ENCODE measurements at regions not wholly inside any gene's neighbourhood (a gene's known extent, or its start where the extent isn't known, plus 50 kb on each side); places are given as distances from the start of the nearest gene placed in this dataset.

DNA sequence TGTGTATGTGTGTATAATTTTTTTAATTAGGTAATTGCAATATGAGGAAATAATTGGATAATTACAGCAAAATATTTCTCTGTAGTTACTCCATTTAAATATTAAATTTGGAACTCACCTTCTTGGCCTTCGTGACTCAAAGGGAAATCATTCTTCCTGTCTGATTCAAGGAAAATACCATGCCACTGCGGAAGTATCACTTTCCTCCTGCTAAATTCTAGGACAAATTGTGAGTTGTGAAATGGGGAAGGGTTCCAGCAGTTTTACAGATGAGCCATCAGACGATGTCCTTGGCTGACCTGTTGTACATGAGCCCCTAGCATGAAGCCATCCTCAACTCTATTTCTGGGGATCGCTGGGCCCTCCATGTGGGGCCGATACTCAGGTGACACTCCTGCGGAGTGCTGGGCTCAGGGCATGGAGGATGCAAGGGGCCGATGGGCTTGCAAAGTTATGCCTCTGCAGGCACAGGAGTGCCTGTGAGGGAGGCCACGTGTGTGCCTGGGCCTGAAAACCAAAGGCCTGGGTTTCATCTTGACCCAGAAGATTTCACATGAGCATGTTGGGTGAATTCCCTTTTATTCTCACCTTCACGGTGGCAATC, 179.6 kb upstream of the TCERG1L start:
- no peak for DNase-seq

DNA sequence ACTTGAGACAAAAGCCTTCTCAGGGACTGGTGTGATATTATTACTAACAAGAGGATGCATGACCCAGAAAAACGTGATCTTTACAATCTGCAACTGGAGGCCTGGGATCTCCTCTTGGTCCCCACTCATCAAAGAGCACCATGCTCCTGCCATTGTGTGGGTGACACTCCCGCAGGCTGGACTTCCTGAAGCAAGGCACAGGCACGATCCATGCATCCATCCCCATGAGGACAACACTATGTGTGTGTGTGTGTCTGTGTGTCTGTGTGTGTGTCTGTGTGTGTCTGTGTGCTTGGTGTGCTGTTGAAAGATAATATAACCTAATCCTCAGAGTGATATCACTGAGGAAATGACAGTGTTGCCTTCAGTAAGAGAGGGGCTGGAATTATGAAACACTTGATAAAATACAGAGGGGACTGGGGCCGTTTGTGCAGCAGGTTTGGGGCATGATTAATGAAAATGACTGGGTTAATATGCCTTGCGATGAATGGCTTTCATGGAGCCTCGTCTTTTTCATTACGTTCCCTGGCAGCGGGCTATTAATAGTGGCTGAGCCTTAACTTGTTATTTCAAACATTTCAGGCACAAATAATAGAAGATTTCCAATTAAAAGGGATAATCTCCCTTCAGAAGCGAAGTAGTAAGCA, 180.8 kb upstream of the TCERG1L start:
- no peak for DNase-seq

DNA sequence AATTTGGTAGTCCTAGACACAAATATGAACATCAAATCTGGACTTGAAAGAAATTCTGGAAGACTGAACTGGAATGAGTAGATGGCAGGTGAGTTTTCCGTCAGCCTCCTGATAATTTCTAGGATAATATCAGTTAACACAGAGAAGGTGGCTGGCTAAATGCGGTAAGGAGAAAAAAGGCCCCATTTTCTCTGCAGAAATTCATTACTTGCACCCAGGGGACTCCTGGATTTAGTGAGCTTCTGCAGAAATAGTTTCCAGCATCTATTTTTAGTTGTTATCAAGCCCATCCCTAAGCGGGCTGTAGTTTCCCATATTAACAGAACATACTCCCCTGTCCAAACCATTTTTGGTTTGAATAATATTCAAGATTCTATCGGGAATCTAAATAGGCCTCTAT, 181.9 kb upstream of the TCERG1L start:
- DNase-seq, result no peak

DNA sequence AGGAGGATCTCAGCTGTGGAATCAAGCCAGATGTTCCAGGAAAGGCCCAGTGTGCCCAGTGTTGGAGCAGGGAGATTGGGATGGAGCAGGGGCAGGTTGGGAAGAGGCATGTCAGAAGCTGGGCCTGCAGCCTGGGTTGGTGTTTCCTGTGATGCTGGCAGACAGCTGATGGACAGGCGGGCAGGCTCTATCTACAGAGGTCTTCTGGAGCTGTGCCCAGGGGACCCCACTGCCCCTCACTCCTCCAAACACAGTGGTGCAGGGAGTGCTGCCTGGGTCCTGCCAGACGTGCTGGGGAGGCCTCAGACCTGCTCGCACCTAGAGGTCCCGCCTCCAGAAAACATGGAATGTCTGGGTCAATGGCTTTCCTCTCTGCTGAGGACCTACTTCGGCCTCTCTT, 182.9 kb upstream of the TCERG1L start:
- DNase-seq, result no peak

DNA sequence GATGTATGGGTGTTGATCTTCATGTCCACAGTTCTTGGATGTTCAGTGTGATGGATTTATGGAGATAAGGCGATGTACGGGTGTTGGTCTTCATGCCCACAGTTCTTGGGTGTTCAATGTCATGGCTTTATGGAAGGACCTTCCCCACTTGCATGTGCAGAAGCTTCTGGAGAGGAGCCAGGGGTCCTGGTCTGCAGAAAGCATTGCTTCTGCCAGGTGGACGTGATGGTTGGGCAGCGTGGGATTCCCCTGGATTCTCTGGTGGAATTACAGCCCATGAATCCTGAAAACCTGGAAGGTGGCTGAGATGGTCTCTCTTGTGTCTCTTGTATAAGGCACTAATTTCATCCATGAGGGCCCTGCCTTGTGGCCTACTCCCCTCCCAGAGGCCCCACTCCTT, 183.7 kb upstream of the TCERG1L start:
- DNase-seq, result no peak

DNA sequence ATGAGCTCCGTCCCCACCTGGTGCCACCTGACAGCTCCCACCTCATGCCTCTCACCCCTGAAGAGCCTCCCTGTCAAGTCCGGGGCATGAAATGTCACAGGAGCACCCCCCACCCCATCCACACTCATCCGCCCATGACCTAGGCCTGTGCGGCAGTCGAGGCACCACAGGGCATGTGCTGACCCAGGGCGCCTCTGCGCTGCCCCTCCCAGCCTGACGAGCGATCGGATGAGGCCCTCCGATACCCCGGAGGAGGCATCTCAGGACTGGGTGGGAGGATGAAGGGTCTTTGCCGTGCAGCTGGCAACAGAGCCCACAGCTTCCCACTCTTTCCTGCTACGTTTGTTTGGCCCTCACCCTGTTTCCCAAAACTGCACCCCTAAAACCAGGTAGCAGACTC, 184.4 kb upstream of the TCERG1L start:
- no peak for DNase-seq

DNA sequence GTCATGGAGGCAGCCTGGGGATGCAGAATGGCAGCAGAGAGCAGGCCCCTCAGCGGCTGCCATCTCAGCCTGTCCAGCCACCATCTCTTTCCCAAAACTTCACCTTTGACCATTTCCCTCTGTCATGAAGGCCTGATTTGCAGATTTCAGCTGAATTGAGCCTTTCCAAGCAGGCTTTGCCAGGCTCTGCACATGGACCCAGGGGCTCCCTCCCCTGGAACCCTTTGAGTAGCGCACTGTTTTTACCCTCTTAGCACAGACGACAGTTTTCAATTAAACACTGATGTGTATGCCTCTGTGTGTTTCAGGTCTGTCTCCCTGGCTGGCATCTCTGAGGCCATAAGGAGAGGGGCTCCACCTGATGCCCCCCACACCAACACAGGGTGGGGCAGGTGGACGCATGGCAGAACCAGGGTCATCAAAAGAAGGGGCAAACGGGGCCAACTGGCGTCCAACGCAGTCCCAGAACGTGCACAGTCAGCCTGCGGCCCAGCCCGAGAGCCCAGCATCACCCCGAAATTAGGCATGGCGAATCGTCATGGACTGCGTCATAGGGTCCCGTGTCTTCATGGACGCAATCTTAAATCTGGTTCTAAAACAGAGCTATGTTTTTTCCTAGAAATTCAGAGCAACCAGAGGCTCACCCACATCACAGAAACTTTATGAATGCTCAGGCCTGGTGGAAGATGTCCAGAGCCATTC, 185.0 kb upstream of the TCERG1L start:
- no peak for DNase-seq

DNA sequence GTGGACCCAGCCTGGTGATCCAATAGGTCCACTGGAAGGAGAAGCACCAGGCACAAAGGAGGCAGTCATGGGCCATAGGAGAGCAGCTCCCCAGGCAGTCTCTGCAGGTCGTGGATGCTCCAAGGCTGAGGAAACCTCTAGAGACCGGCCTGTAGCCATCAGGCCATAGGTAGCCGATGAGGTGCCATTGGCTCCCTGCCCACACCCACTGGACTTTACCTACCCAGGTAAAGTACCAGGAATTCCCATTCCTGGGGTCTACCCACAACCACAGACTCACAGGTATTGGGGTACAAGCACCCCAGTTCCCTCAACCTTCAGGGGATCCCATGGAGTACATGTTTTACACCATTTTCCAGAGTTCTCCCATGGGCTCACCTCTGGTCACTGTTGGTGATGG, 188.0 kb upstream of the TCERG1L start:
- DNase-seq, result no peak

DNA sequence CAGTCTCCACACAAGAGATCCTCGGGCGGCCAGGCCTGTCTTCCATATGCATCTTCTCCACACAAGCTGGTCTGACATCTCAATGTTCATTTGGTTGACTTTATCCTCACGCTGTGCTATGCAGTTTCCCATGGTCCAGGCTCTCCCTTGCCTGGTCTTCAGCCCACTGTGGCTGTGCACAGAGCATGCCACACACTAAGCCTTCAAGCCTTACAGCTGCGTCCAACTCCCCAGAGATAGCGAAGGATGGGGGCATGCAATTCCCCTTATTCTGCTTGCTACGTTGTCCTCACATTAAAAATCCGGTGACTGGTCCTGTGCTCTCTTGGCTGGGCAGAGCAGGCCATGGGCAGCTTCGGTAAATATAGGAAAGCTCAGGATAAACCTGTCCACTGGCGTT, 188.7 kb upstream of the TCERG1L start:
- no peak for DNase-seq

DNA sequence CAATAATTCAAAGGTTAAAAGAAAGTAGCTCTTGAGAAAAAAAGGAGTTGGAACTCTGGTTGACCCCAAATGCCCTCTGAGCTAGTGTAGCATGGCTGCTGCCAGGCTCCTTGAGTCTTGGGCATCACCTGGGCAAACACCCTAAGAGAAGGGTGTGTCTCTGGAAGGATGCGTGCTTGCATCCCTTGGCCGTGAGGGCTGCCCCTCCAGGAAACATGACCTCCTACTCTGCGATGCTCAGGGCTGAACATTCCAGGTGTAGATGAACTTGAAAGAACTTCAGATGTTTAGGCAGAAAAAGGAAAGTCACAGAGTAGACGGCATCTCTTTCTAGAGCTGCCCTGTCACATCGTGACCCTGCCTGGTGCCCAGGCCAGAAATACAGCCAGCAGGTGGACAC, 189.4 kb upstream of the TCERG1L start:
- no peak for DNase-seq

DNA sequence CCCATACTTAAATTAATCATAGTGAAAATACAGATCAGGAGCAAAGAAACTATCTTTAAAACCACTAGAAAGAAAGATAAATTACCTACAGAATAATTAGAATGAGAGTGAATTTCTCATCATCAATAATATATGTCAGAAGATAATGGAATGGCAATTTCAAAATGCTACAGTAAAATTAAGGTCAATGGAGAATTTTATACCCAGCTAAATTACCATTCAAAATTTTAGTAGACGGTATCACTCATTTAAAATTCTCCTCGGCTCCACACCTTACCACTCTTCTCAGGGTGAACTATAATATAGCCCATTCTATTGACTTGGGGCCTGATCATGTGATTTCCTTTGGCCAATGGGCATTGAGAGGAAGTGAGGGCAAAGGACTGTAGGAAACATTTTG, 192.5 kb upstream of the TCERG1L start:
- DNase-seq, result no peak

DNA sequence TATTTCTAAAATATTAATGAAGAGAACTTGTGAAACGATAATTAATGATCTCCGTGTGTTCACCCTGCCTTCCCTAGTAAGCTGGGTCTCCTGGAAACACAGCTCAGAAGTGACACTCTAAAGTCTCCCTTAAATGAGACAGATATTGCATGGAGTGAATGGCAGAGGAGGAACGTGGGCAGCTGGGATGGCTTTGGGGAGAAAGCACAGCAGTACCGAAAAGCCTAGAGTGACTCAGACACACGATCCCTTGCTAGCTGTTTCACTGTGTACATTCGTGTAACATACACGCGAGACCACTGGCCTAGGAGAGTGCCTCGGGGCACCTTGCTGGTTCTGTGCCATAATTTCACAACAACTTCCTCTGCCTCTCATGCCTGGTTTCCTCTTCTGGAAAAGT, 199.9 kb upstream of the TCERG1L start:
- no peak for DNase-seq

DNA sequence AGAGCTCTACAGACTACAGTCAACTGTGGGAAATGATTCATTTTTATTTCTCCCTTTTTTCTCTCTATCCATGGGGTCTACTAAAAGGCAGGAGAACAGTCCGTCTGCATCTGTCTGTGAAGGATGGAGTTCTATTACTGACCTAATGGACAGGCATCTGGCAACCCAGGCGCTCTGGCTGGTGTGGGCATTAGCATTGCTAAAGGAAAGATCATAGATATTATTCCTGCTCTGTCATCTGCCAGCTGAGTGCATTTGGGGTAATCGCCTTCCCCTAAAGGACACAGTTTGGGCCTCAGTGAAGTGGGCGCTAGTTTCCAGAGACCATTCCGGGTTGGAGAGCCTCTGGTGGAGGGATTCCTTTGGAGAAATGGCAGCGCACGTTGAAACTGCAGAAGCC, 201.3 kb upstream of the TCERG1L start:
- DNase-seq, result no peak

DNA sequence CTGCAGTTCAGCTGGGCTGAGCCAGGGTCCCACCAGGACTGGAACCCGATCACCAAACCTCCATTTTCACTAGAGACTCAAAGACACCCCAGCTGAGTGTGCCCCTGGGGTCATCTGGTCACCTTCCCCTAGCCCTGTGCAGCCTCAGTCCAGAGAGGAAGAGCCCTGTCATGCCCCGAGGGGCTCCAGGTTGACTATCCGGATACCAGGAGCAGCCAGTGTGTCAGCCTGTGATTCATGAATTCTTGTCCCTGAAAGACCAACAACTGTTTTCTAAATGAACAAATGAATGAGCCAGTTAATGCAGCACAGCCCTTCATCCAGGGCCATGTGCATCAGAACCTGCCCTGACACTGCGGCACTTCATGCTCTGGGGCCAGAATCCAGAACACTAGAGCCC, 201.9 kb upstream of the TCERG1L start:
- DNase-seq, result no peak

DNA sequence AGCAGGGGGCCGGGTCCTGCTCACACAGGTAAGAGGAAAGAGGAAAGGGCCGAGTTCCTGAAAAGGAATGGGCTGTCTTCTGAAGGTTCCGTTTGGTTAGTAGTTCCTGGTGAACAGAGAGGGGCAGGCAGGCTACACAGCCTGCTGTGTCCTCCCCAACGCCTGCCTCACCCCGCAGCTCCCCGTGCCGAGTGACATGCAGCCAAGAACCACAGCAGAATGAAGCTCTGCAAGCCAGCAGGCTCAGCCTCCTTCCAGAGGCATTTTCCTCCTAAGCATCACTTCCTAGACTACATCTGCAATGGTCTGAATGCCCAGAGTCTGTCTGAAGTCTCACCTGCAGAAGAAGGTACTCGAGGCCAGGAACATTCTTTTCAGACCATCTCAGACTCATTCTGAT, 202.4 kb upstream of the TCERG1L start:
- DNase-seq, result no peak

DNA sequence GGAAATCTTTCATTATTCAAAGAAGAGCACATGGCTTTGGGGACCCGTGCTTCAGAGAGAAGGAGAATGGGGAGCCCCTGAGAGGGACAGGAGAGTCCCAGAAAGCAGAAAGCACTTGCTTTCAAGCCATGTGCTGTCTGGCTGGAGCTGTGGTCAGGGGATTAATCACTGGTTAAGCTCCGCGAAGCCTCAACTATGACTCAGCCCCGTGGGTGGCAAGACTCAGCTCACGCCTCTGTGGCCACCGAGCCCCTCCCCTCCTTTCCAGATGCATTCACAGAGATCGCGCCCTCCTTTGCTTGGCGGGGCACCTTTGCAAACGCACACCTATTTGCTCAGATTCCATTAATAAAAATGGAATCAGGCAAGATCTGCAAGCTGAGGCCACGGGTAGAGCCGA, 202.9 kb upstream of the TCERG1L start:
- peak; percentile 31 for DNase-seq

DNA sequence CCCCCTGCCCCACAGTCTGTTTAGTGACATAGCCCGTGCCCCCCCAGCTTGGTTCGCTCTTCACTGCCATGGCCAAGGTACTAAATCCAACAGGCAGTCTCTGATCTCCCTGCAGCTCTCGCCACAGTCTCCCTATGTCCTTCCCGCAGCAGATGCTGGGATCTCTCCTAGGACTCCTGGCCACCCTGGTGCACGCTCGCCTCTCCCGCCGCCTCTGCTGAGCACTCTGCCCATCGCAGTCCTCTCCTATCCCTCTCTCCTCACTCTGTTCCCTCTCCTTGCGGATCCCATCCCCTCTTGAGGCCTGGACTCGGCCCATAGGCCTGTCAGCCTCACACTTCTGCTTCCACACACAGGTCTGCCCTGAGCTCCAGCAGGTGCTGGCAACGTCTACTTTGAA, 204.8 kb upstream of the TCERG1L start:
- no peak for DNase-seq

DNA sequence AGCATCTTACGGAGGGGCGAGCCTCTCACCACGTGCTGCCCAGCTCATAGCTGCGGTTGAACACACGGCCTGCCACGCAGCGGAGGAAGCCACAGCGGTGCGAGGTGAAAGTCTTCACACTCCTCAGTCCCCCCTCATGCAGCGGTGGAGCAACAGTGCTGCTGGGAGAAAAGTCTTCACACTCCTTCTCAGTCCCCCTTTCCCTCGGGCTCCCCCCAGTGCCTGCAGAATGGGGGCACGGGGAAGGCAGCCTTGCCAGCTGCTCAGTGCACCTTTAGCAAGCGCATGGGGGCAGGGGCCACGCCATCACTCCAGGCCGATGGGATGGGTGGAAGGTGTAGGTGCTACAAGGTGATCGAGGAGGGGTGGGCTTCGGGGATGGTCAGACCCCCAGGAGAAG, 206.3 kb upstream of the TCERG1L start:
- DNase-seq, result no peak

DNA sequence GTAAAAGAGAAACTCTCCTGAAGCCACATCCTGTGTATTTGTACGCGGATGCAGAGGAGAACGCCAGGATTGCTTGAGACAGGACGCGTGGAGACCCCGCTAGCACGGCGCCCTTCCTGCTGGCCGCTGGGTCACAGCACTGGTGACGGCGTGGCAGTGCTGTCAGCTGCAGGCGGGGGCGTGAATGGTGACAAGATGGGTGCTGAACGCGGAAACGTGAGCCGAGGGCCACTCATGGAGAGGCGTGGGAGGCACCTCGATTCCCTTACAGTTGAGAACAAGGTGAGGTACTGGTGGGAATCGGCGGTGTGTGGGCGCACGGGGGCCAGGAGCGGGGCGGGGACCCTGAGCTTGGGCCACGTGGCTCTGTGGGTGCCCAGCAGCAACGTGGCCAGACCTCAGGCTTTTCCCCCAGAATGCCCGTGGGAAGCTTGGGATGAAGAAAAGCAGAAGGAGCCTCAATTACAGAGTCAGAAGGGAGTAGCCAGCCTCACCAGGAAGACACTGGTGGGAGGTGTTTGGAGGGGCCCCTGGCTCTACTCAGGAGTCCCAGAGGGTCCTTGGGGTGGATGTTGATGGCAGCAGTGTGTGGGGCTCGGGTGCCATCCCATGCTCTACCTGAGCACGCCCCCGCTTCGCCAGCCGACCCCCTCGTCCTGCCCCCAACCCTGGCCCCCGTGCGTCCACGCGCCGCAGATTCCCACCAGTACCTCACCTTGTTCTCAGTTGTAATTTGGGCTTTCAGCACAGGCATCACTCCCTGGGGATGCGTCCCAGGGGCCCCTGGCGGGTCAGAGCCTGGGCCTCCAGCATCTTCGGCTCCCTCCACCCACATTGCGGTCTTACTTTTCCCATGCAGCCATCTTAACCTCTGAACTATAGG, 208.4 kb upstream of the TCERG1L start:
- no peak for DNase-seq

DNA sequence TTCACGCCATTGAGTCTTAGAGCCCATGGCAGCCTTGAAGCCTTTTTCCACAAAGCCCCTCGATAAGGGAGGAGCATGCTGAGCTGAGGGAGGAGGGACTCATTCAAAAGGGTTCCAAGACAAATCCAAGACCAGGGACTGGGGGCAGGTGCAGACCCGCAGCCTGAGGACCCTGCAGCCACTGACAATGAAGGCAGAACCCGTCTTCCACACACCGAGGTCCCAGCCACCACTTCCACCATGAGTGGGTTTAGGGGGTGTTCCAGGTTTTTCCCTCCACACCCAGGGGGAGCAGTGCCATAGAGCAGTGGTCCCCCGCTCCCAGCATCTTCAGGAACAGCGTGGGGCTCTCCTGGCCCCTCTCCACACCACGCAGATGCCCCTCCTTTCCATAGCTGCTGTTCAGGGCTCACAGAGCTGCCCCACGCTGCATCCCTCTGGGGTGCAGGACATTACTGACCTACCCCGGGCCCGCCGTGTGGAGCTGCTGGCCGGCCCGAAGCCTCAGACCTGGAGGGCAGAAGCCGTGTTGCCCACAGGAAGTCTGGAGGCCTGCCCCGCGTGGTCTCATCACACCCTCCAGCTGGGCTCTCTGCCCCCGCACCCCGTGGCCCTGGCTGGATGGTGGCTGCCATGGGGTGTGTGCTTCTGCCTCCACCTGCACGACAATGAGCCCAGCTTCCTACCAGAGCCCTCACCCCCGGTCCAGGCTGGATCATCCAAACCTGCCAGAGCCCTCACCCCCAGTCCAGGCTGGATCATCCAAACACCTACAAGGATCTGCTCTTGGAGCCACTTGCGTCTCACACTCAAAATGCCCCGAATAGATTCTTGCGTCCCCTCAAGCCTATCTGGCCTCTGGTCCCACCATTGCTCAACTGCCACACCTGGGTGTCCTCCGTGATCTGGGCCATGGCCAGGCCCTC, 220.0 kb upstream of the TCERG1L start:
- DNase-seq, result no peak

DNA sequence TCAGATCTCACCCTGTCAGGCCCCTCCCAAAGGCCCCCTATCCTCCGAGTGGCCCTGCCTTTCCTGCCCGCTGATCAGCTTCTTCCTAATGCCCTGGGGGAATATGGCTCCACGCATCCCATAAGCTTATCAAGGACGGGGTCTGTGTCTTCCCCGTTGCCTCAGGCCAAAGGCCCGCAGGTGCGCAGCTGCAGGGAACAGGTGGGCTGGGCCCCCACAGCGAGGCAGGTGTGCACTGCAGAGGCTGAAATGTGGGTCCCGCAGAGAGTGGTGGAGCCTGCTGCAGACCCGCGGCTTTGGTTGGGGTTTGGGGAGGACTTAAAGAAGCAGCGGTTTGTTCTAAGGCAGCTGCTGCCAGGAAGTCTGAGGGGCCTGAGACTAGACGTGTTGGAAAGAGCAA, 220.8 kb upstream of the TCERG1L start:
- no peak for DNase-seq

DNA sequence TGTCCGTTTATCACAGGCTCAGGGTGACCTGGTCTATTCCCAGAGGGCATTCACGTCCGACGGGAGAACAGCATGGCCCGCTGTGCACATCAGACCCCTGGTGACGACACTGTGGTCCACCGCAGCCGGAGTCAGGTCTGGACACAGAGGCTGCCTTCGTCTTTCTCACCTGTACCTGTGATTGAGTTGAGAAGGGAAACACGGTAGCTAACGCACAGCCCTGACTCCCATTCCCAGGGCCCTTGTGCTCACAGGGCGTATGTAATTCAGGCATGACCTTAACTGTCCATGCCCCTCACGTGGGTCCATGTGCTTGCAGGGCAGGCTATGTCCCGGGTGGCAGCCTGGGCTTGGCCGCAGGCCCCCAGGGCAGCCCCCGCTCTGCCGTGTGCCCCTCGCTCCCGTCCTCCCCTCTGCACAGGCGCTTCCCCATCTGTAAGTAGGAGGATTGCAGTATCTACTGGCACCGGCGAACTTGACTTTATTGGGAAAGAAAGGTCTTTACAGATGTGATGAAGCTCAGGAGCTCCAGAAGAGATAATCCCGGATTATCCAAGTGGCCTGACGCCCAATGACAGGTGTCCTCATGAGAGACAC, 221.3 kb upstream of the TCERG1L start:
- no peak for DNase-seq

Data from stimulated activated CD8-positive, alpha-beta memory T cell treated with anti-CD3 and anti-CD28 coated beads, Interleukin-4, amount 100 ng/mL, for 48 hours (primary cell).